Progenitor cell of endocrine pancreas (in vitro differentiated cells): ENCODE measurements at regions not wholly inside any gene's neighbourhood (a gene's known extent, or its start where the extent isn't known, plus 50 kb on each side); places are given as distances from the start of the nearest gene placed in this dataset.

Source experiments
- DNase-seq: peaks from one replicate; pipeline ENCODE4 v3.0.0; 2021; ENCODE audit warnings: low spot score; ENCODE audit not compliant: unreplicated experiment
- H3K27ac Mint-ChIP-seq: 2 replicates; pipeline ENCODE4 v1.8.0; 2021; ENCODE audit warnings: mild to moderate bottlenecking, moderate library complexity, mixed read lengths
- H3K27me3 Mint-ChIP-seq: 2 replicates; pipeline ENCODE4 v1.8.0; 2021; ENCODE audit warnings: mixed read lengths
- H3K36me3 Mint-ChIP-seq: 2 replicates; pipeline ENCODE4 v1.8.0; 2022; ENCODE audit warnings: mixed read lengths; ENCODE audit not compliant: insufficient read depth
- H3K4me1 Mint-ChIP-seq: 2 replicates; pipeline ENCODE4 v1.8.0; 2021; ENCODE audit warnings: low read depth, mixed read lengths
- H3K4me3 Mint-ChIP-seq: 2 replicates; pipeline ENCODE4 v1.8.0; 2021; ENCODE audit warnings: low read depth, mild to moderate bottlenecking, moderate library complexity, mixed read lengths
- H3K9me3 Mint-ChIP-seq: 2 replicates; pipeline ENCODE4 v1.8.0; 2021; ENCODE audit warnings: low read depth, mixed read lengths
- CTCF ChIP-seq: fragments of 200-600 bp; sonication (generic); IDR thresholded peaks from one replicate; pipeline ENCODE4 v1.5.0; 2021; ENCODE audit warnings: antibody characterized with exemption, mild to moderate bottlenecking; ENCODE audit not compliant: unreplicated experiment

- Mint-ChIP-seq H3K27ac (no peak overlapping the region), H3K4me3 (no peak overlapping the region), H3K9me3 (no peaks in the 10 kb centered on the region), H3K36me3 (no peaks in the 10 kb centered on the region), H3K4me1 (peaks cover 2% of the 10 kb centered on the region), H3K27me3 (peaks cover 41% of the 10 kb centered on the region)
- no peak for TF ChIP-seq CTCF
- no peak for DNase-seq
These were observed 76.2 kb upstream of the GRXCR1 start for GRCh38 chr4:42816189-42816879.

GRCh38 chr4:42809419-42810084 is 83.0 kb upstream of the GRXCR1 start:
- Mint-ChIP-seq H3K27ac (no peak overlapping the region), H3K9me3 (no peaks in the 10 kb centered on the region), H3K36me3 (no peaks in the 10 kb centered on the region), H3K4me1 (no peaks in the 10 kb centered on the region), H3K4me3 (no peak overlapping the region), H3K27me3 (peaks cover 65% of the 10 kb centered on the region)
- TF ChIP-seq CTCF, result no peak
- DNase-seq, result no peak

GRCh38 chr4:42806303-42806835 is 86.1 kb upstream of the GRXCR1 start:
- Mint-ChIP-seq H3K4me3 (no peak overlapping the region), H3K27ac (no peak overlapping the region), H3K36me3 (peaks cover 2% of the 10 kb centered on the region), H3K27me3 (peaks cover 63% of the 10 kb centered on the region), H3K4me1 (no peaks in the 10 kb centered on the region), H3K9me3 (peaks cover 20% of the 10 kb centered on the region)
- no peak for DNase-seq
- TF ChIP-seq CTCF, result no peak

DNA sequence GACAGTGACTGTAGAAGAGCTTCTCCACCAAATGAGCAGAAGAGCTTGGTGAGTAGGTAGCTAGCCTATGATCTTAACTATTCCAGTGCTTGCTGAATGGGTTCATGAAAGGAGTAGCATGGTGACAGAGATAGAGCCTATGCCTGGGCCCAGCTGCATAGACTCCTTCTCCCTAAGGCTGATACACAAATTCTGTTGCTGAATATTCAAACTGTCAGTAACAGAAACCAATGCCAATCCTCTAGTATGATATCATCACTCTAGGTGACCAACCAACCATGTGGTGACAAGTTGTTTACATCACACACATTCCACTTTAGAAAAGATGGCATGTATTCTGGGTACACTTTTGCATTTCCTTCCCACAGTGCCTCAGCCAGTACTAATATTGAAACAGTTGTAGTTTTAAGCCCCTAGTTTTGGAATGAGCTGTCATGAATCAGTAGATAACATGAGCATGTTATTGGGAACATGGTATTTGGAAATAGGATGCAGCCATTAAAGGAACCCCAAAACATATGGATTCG is 103.4 kb upstream of the GRXCR1 start:
- Mint-ChIP-seq H3K4me3 (no peak overlapping the region), H3K4me1 (no peaks in the 10 kb centered on the region), H3K9me3 (peaks cover 7% of the 10 kb centered on the region), H3K36me3 (no peaks in the 10 kb centered on the region), H3K27me3 (peaks cover 44% of the 10 kb centered on the region), H3K27ac (no peak overlapping the region)
- DNase-seq, result no peak
- TF ChIP-seq CTCF, result no peak

- no peak overlapping the region for H3K27ac Mint-ChIP-seq
- peaks cover 50% of the 10 kb centered on the region for H3K27me3 Mint-ChIP-seq
- H3K9me3 Mint-ChIP-seq, result peaks cover 13% of the 10 kb centered on the region
- no peaks in the 10 kb centered on the region for H3K36me3 Mint-ChIP-seq
- no peaks in the 10 kb centered on the region for H3K4me1 Mint-ChIP-seq
- H3K4me3 Mint-ChIP-seq, result no peak overlapping the region
- TF ChIP-seq CTCF, result no peak
- no peak for DNase-seq
These were observed 105.4 kb upstream of the GRXCR1 start for GRCh38 chr4:42787079-42787463.
